ENCODE measurements at regions not wholly inside any gene's neighbourhood (a gene's known extent, or its start where the extent isn't known, plus 50 kb on each side); places are given as distances from the start of the nearest gene placed in this dataset.
"Not testable (repeated sequence)": the region's sequence is repeated elsewhere in the genome, so short reads cannot be mapped to it uniquely, and the experiment has no call there.

GRCh38 chr16:29130131-29130711 is 145.4 kb downstream of the LAT start:
- DNase-seq (ENCODE audit: low read depth): not testable (repeated sequence)

GRCh38 chr16:29129458-29130038 is 144.7 kb downstream of the LAT start:
- not testable (repeated sequence) for DNase-seq (ENCODE audit: low read depth)

GRCh38 chr16:29128732-29129457 is 144.0 kb downstream of the LAT start:
- DNase-seq (ENCODE audit: low read depth): not testable (repeated sequence)

GRCh38 chr16:29127806-29128420 is 143.1 kb downstream of the LAT start:
- DNase-seq (ENCODE audit: low read depth): not testable (repeated sequence)

- DNase-seq (ENCODE audit: low read depth): no peak
Observed at GRCh38 chr16:29126616-29127015, 141.8 kb downstream of the LAT start.

GRCh38 chr16:29126057-29126494 is 141.2 kb downstream of the LAT start:
- no peak for DNase-seq (ENCODE audit: low read depth)

- no peak for DNase-seq (ENCODE audit: low read depth)
Observed at GRCh38 chr16:29124828-29125227, 140.0 kb downstream of the LAT start.

GRCh38 chr16:29124162-29124561 is 139.3 kb downstream of the LAT start:
- not testable (repeated sequence) for DNase-seq (ENCODE audit: low read depth)

GRCh38 chr16:29120680-29121079 is 135.8 kb downstream of the LAT start:
- DNase-seq (ENCODE audit: low read depth): not testable (repeated sequence)

GRCh38 chr16:29118301-29118957 is 133.6 kb downstream of the LAT start:
- DNase-seq (ENCODE audit: low read depth): not testable (repeated sequence)

- DNase-seq (ENCODE audit: low read depth): no peak
Observed at GRCh38 chr16:29117631-29118030, 132.8 kb downstream of the LAT start.

GRCh38 chr16:29116980-29117379 is 132.1 kb downstream of the LAT start:
- no peak for DNase-seq (ENCODE audit: low read depth)

GRCh38 chr16:29116207-29116606 is 131.4 kb downstream of the LAT start:
- DNase-seq (ENCODE audit: low read depth): not testable (repeated sequence)

- peak; percentile 41 for DNase-seq (ENCODE audit: low read depth)
Observed at GRCh38 chr16:29115802-29116141, 130.9 kb downstream of the LAT start.

- peak; percentile 70 for DNase-seq (ENCODE audit: low read depth)
Observed at GRCh38 chr16:29114989-29115801, 130.3 kb downstream of the LAT start.

- no peak for DNase-seq (ENCODE audit: low read depth)
Observed at GRCh38 chr16:29114574-29114973, 129.7 kb downstream of the LAT start.

- not testable (repeated sequence) for DNase-seq (ENCODE audit: low read depth)
Observed at GRCh38 chr16:29113446-29113845, 128.6 kb downstream of the LAT start.

- DNase-seq (ENCODE audit: low read depth): no peak
Observed at GRCh38 chr16:29112755-29113347, 128.0 kb downstream of the LAT start.

GRCh38 chr16:29111901-29112680 is 127.2 kb downstream of the LAT start:
- DNase-seq (ENCODE audit: low read depth): not testable (repeated sequence)

GRCh38 chr16:29111421-29111820 is 126.6 kb downstream of the LAT start:
- DNase-seq (ENCODE audit: low read depth): no peak
